Prostate gland (tissue), 2 donors: ENCODE measurements at regions not wholly inside any gene's neighbourhood (a gene's known extent, or its start where the extent isn't known, plus 50 kb on each side); places are given as distances from the start of the nearest gene placed in this dataset.

Experiments
- POLR2A ChIP-seq: fragments of 450-650 bp; IDR thresholded peaks from one replicate; pipeline ENCODE4 v1.6.1; 2016; ENCODE audit warnings: antibody characterized with exemption, mild to moderate bottlenecking
- POLR2AphosphoS5 ChIP-seq: sonication (generic); formaldehyde crosslinking; IDR thresholded peaks from one replicate; pipeline ENCODE4 v1.6.1; 2017; ENCODE audit warnings: antibody characterized with exemption
- TF ChIP-seq, protein P1 (sequence below), 4 experiments: fragments of 200-600 bp in 2 of 4; fragments of 450-650 bp in 2 of 4; sonication (generic) in 2 of 4; IDR thresholded peaks; 1 replicate in 3 of 4; 2 replicates in 1 of 4; pipeline ENCODE4 v1.5.1; 2016 to 2019; ENCODE audit warnings: antibody characterized with exemption in 4 of 4, mild to moderate bottlenecking in 2 of 4, moderate library complexity in 2 of 4

DNA sequence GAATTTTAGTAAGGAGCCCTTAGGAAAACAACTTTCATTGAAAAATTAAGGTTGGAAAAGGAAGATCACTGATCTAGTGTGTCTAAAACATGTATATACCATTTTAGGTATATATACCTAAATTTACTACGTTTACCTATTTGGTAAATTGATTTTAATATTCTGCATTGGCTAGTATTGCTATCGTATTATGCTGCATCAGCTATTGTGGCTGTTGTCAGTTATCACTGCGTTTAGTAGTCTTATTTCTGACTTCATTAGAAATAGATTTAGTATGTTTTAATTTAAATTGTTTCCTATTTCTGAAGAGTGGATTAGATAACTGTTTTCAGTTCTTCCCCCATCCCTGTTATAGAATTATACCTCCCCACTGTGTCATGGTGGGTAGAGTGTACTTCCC, 101.7 kb upstream of the ARG1 start:
- TF ChIP-seq, protein P1, sequence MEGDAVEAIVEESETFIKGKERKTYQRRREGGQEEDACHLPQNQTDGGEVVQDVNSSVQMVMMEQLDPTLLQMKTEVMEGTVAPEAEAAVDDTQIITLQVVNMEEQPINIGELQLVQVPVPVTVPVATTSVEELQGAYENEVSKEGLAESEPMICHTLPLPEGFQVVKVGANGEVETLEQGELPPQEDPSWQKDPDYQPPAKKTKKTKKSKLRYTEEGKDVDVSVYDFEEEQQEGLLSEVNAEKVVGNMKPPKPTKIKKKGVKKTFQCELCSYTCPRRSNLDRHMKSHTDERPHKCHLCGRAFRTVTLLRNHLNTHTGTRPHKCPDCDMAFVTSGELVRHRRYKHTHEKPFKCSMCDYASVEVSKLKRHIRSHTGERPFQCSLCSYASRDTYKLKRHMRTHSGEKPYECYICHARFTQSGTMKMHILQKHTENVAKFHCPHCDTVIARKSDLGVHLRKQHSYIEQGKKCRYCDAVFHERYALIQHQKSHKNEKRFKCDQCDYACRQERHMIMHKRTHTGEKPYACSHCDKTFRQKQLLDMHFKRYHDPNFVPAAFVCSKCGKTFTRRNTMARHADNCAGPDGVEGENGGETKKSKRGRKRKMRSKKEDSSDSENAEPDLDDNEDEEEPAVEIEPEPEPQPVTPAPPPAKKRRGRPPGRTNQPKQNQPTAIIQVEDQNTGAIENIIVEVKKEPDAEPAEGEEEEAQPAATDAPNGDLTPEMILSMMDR (IDR thresholded peaks at IDR 0.05), result no peak
- TF ChIP-seq POLR2AphosphoS5 (no peak), POLR2A (no peak)
